B cell (primary cell): ENCODE measurements at regions not wholly inside any gene's neighbourhood (a gene's known extent, or its start where the extent isn't known, plus 50 kb on each side); places are given as distances from the start of the nearest gene placed in this dataset.

Experiments used
- EZH2 ChIP-seq: IDR thresholded peaks from 2 replicates; pipeline ENCODE4 v1.6.1; 2012; ENCODE audit warnings: borderline replicate concordance, low read depth, mild to moderate bottlenecking, moderate library complexity, low read length; ENCODE audit not compliant: insufficient read depth, poor library complexity, severe bottlenecking
- TF ChIP-seq, protein P1 (sequence below): fragments of 200-600 bp; IDR thresholded peaks from one replicate; pipeline ENCODE4 v1.8.0; 2022; ENCODE audit warnings: antibody characterized with exemption, mild to moderate bottlenecking

GRCh38 chr2:188042412-188042811 is 249.3 kb upstream of the GULP1 start:
- TF ChIP-seq, protein P1, sequence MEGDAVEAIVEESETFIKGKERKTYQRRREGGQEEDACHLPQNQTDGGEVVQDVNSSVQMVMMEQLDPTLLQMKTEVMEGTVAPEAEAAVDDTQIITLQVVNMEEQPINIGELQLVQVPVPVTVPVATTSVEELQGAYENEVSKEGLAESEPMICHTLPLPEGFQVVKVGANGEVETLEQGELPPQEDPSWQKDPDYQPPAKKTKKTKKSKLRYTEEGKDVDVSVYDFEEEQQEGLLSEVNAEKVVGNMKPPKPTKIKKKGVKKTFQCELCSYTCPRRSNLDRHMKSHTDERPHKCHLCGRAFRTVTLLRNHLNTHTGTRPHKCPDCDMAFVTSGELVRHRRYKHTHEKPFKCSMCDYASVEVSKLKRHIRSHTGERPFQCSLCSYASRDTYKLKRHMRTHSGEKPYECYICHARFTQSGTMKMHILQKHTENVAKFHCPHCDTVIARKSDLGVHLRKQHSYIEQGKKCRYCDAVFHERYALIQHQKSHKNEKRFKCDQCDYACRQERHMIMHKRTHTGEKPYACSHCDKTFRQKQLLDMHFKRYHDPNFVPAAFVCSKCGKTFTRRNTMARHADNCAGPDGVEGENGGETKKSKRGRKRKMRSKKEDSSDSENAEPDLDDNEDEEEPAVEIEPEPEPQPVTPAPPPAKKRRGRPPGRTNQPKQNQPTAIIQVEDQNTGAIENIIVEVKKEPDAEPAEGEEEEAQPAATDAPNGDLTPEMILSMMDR = no peak
- TF ChIP-seq EZH2 = no peak
